RCC 7860 (cell line): ENCODE measurements at regions not wholly inside any gene's neighbourhood (a gene's known extent, or its start where the extent isn't known, plus 50 kb on each side); places are given as distances from the start of the nearest gene placed in this dataset.
"Not testable (repeated sequence)": the region's sequence is repeated elsewhere in the genome, so short reads cannot be mapped to it uniquely, and the experiment has no call there.

Experiments used
- DNase-seq: peaks from one replicate; pipeline ENCODE4 v3.0.0-alpha.2; 2015; ENCODE audit warnings: low spot score
- FAIRE-seq: peaks from 2 replicates; lab custom pipeline; 2012; peaks lifted over from hg19 to GRCh38; lab: Jason Lieb, UNC

DNA sequence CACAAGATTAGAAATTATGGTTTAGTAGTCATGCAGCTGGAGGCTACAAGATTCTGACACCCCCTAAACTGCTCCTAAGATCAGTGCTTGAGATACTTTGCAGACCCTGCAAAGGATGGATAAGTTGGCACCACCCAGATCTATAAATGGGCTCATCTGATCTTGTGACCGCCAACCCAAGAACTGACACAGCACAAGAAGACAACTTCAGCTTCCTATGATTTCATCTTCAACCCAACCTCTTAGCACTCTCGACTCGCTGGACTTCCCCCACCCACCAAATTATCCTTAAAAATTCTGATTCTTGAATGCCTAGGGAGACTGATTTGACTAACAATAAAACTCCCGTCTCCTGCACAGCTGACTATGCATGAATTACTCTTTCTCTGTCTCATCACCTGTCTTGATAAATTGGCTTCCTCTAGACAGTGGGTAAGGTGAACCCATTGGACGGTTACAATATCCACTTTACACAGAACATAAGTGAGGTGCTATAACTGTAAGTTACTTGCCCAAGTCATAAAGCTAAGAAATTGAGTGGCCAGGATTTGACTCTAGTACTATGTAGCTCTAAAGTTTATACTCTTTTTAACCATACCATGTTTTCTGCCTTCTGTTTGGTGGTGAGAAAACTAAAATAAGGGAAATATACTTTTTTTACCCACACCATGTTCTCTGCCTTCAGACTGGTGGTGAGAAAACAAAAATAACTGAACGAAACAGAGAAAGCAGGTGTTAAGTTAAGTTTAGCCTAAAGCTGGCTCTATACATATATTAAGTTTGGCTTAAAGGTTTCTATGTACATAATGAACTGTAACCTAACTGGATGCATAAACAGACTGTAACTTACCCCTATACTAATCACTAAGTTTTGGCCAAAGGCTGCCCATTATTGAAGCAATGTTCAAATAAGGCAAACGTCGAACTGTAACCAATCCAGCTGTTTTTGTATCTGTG is 962.3 kb upstream of the NXPH2 start:
- no peak for DNase-seq

DNA sequence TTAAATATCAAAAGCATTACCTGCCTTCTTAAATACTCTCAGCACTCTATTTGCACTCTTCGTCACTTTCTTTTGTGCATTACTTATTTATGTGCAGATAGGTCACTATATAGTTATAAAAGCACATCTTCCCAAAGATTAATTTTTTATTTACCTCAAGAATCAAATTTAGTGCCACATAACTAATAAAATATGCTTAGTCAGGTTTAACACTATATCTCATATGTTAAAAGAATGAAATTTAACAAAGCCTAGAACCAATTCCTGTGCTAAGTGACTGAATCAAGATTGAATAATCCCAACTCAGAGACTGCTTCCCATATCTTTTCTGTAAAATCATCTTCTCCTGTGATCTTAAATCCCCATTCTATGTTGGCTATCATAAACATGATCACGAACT is 957.5 kb upstream of the NXPH2 start:
- FAIRE-seq (no peak), DNase-seq (no peak)

More for the DNA sequence above, 962.3 kb upstream of the NXPH2 start:
- no peak for FAIRE-seq

DNA sequence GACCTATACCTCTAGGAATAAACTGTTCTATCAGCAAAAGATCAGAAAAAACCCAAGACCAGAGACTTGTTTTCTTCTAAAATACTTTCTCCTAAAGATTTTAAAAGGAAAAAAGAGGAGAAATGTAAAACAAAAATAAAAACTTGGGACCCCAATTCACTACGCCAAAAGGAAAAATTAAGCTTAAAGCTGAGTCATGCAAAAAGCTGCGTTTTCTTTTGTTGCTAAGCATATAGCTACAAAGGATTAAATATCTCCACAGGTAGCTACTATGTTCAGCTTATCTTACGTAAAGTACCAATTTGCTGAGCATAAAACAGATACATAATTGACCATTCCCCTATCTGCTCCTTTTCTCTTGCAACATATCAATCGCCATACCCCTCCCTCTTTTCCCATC is 950.0 kb upstream of the NXPH2 start:
- FAIRE-seq (no peak), DNase-seq (no peak)

DNA sequence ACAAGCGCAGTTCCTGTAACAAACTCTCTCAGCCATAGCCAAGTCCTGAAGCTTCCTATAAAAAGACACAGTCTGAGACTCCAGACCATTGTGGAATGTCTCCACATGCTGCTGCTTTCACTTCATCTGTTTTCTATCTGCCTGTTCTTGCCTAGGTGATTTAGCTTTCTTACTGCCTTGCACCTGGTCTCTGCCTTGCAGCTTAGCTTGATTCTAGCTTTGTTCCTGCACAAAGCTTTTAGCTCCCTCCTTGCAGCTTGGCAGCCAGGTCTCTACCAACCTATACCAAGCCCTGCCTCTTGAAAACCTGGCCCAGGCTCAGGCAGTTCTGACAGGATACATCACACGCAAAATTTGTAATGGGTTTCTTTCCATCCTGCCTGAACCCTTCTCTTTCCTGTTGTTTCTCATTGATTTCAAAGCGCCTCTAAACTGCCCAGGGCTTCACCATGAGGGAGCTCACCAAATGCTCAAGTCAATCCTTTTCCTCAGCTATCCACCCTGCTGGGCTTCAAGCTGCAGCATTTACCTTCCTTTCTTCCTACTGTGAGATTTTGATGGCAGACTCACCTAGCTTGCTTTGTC is 941.3 kb upstream of the NXPH2 start:
- no peak for DNase-seq
- FAIRE-seq = no peak

DNA sequence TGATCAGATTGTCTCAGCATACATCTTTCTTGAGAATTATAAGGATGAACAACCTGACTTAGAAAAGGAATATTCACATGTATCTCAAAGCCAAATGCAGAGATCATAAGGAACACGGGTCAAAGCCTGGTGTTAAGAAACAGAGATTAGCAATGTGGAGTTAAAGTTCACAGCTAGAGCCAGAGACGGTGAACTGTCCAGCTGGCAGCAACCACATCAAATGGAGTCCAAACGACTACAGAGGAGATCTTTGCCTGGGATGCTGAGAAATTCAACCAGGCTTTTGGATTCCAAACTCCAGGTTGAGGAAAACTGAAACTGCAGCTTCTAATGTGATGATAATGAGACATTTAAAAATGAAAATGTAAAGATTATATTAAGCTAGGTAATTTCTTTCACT is 939.9 kb upstream of the NXPH2 start:
- FAIRE-seq (no peak), DNase-seq (no peak)

DNA sequence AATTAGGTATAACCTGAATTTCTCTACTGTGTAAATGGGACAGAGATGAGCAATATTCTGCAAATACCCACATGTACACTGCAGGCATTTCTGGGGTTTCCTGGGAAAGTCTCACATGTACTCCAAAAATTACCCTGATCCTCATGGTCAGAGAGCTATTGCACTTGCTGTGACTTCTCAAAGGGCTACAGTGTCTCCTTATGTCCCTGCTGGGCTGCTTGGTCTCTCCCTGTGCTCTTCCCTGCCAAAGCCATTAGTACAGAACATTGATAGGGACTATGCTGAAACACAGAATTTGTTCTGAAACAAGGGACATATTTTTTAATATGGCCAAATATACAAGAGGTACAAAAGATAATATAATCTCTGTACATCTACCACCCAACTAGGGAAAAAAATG is 924.4 kb upstream of the NXPH2 start:
- no peak for FAIRE-seq
- no peak for DNase-seq

DNA sequence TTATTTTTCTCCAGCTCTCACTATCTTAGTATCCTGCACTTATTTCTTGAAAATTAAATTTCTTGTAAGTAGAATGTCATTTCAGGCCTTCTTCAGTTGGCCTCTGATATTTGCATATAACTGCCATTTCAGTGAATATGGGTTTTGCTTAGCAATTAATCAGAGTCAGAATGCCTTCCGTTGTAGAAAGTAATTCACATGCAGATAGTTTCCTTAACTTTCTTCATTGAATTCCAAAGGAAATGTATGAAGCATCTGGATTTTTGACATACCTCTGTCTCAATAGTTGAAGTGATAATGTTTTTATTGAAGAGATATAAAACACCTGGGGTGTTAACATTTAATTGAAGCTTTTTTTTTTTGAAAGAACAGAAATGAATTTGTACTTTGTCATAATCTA is 914.1 kb upstream of the NXPH2 start:
- FAIRE-seq = no peak
- no peak for DNase-seq

DNA sequence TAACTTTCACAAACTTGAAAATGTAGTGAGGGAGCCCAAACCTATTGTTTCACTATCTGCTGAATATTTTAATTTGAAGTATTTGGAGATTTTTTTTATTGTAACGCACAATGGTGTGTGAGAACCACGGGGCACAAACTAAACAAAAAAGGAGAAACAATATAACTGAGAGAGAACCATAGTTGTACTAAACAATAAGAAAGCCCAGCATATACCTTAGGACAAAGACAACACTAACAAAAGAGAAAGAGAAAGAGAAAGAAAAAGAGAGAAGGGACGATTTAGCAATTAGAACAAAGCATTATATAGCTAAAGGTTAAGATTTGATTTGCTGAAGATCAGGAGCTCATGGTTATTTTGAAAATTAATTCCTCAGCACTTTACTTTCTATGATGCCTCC is 906.0 kb upstream of the NXPH2 start:
- FAIRE-seq = no peak
- DNase-seq = no peak

DNA sequence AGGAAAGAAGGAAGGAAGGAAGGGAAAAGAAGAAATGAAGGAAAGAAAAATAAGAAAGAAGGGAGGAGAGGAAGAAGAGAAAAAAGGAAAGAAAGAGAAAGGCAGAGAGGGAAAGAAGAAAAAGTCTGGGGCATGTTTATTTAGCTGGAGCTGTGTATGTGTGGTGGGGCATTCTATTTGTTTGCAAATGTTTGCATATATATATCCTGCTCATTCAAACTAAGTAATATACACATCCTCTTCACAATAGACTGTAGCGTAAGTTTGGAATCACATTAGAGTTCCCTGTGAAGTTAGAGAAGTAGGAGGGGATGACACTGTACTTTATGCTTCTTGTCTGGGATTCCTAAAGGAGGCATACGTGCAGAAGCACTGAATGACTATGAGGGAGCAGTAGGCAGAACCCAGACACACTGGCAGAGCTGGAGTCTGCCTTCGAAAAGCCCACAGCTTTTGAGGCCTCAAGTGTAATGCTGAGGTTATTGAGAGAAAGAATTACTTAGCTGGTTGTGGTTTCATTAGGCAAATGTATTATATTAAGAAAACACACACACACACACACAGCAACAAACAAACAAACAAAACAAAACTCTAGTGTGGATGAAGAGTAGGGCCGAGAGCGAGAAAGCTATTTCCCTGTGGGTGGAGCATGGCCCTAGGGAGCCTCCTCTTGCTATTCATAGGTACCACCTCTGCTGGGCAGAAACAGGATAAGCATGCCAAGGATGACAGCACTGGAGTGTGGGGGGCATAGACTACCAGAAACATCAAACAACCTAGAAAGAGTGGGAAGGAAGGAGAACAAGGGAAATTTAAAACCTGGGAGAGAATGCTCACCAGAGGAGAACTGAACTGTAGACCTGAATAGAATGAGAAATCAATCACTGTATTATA is 905.1 kb upstream of the NXPH2 start:
- no peak for FAIRE-seq

DNA sequence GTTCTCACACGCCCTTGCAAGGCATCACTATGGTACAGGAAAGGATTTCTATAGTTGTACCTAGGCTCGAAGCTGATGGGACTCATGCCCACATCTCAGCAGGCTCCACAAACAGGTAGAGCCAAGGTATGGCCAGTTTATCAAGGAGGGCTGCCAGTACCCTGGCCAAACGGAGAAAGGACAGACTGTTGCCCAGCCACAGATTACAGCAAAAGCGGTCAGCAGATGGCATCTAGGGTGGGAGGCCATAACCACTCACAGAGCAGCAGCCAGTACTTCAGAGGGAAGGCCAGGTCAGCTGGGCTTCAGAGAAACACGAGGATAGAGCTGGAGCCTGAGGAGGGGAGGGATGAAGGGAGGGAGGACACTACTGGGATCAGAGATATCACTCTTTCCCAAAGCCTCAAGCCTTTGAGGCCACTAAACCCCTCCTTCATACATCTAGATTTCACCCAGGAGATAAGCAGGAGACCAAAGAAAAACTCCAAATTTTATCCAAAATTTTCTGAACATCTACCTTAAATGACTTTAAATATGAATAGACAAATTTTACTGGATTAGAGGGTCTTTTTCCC is 904.2 kb upstream of the NXPH2 start:
- no peak for DNase-seq
- no peak for FAIRE-seq

More for the DNA sequence above, 905.1 kb upstream of the NXPH2 start:
- DNase-seq = no peak

DNA sequence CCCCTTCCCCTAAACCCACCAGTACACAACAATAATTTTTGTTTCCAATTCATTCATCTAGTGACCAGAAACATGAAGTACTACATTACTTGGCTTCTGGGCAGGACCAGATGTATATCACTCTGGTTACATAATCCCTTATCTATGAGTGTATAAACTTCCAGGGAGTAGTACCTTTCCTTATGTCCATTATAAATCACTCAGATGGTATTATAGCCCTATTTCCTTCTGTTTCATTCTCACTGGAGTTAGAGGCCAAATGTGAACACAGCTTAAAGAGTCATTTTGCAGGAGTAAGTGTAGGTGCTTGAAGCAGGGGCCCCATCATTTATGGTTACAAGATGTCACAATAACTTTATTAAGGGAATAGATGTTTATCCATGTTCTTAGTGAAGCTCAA is 894.4 kb upstream of the NXPH2 start:
- DNase-seq (no peak), FAIRE-seq (no peak)

DNA sequence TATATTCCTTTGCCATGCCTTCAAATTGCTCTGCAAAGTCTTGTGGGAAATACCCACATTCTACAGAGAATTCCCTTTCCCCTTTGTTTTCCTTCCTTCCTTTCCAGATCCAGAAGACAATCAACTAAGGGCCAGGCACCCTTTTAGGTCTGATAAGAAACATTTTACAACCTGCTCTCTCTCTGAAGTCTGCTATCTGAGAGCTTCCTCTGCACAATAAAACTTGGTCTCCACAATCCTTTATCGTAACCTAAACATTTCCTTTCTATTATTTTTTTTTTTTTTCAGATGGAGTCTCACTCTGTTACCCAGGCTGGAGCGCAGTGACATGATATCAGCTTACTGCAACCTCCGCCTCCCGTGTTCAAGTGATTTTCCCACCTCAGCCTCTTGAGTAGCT is 893.3 kb upstream of the NXPH2 start:
- not testable (repeated sequence) for DNase-seq, FAIRE-seq

DNA sequence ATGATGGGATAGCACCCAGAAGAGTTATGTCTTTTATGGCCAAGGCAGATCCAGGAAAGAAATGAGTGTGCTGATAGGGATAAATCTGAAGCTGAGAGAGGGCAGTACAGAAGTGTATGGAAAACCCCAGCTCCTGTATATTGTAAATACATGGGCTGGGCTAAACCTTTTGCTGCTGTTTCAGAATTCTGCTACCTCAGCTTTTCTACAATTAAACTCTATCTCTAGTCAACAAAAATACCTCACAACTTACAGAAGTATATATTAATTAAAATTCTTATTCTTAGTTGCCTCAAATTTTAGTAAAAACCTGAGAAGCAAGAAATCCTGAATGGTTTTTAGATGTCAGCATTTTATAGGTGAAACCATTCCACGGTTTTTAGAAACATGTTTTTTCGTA is 889.5 kb upstream of the NXPH2 start:
- FAIRE-seq (no peak), DNase-seq (no peak)

DNA sequence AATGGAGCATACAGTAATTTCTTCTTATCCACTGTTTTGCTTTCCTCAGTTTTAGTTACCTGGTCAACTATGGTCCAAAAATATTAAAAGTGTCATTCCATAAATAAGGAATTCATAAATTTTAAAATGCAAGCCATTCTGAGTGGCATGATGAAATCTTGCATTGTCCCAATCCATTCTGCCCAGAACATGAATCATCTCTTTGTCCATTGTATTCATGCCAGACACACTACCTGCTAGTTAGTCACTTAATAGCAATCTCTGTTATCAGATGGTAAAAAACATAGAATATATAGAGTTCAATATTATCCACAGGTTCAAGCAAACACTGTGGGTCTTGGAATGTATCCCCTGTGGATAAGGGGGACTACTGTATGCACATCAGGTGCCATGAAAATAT is 872.2 kb upstream of the NXPH2 start:
- FAIRE-seq (no peak), DNase-seq (no peak)

DNA sequence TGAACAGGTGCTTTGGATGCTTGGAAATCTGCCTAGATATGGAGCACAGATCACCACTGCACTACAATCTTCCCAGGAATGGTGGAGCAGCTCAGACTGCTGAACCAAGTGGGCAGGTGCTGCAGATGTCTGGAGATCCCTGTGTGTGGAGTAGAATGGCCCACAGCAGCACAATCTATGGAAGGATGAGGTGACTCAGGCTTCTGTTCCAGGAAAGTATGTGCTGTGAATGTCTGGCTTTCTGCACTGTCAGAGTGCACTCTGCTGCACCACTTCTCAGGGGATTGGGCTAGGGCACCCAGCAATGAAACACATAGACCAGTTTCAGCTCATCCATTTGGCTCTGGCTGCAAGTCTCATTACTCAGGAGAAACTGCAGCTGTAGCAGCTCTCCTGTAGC is 865.4 kb upstream of the NXPH2 start:
- DNase-seq (no peak), FAIRE-seq (no peak)

DNA sequence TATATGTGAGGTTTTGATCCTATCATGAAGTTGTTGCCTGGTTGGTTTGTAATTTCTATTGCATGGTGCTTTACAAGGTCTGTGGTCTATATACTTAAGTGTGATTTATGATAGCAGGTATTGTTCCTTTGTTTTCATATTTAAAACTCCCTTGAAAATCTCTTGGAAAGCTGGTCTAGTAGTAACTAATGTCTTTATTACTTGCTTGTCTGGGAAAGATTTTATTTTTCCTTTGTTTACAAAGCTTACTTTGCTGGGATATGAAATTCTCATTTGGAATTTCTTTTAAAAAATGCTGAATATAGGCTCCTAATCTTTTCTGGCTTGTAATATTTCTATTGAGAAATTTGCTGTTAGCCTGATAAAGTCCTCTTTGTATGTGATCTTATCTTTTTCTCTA is 862.9 kb upstream of the NXPH2 start:
- FAIRE-seq = no peak

DNA sequence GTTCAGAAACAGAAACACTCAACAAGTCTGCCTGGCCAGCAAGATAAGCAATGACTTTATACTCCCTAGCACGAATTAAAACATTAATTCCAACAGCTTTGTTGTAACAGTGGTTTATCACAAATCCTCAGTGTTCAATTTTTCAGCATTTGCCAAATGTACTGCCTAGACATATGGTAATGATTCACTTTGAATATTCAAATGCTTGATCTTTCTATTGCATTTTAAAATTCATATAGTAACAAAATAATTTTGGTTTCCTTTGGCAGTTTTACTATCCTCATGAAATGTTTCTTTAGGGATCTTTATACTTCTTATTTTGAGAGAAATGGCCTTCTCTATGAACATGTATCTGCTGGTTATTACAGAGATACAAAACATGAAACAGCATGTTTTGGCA is 851.8 kb upstream of the NXPH2 start:
- DNase-seq (no peak), FAIRE-seq (no peak)

More for the DNA sequence above, 862.9 kb upstream of the NXPH2 start:
- no peak for DNase-seq

DNA sequence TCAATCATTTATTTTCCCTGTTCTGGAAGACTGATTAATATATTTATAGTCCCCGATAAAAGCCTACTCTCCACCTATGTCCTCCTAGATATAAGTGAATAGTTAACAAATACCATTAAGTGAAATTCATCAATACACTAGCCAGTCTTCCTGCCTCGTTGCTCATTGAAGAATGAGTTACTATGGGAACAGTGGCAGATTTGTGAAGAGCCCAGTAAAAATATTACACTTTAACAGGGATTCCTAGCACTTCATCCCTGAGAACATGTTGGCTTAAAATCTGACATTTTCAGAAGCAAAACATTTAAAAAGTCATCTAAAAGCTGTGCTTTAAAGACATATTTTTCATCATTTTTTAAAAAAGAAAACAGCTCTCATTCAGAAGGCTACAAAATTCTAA is 848.7 kb upstream of the NXPH2 start:
- DNase-seq (no peak), FAIRE-seq (no peak)

DNA sequence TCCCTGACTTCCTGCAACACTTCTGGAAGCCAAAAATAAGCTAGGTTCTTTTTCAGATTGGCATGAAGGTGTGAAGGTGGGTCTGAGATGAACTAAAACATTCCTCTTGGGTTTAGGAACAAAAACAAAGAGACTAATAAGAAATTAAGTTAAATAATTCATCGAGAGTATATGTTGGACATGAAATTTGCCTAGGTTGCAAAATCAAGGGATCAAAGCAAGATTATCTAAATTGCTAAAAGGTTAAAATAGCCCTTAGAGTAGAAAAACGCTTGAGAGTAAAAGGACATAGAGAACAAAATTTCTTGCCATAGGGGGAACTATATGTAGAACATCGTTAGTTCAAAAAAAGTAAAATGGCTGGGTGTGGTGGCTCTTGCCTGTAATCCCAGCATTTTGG is 845.9 kb upstream of the NXPH2 start:
- no peak for FAIRE-seq
- DNase-seq = no peak

DNA sequence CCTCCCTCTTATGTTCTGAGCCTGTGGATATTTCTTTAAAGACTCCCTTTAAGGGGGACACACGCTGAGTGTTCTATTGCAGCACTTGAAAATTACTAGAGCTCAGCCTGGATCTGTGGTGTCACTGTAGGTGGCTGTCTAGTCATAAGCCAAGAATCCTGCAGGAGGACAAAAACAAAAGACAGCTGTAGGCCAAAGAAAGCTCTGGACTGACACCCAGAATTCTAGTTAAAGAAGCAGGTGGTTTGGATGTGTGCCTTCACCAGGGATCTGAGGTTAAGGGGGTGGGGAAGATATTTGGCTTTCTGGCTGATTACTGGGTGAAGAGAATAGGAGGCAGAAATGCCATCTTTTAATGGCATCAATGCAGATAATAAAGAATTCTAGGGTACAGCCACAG is 842.5 kb upstream of the NXPH2 start:
- no peak for FAIRE-seq
- DNase-seq = no peak

DNA sequence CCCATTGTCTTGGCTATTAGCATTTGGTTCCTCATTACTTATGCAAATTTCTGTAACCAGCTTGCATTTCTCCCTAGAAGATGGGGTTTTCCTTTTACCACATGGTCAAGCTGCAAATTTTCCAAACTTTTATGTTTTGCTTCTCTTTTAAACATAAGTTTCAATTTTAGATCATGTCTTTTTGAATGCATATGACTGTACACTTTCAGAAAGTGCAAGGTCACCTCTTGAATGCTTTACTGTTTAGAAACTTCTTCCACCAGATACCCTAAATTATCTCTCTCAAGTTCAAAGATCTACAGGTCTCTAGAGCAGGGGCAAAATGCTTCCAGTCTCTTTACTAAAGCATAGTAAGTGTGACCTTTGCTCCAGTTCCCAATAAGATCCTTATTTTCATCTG is 837.6 kb upstream of the NXPH2 start:
- no peak for FAIRE-seq
- no peak for DNase-seq
